Natural killer cell (primary cell): ENCODE measurements at regions not wholly inside any gene's neighbourhood (a gene's known extent, or its start where the extent isn't known, plus 50 kb on each side); places are given as distances from the start of the nearest gene placed in this dataset.
"Not testable (repeated sequence)": the region's sequence is repeated elsewhere in the genome, so short reads cannot be mapped to it uniquely, and the experiment has no call there.

Source experiments
- ATAC-seq, 3 donors: fragments of 150-1000 bp in 2 of 3; fragments of 200-7000 bp in 1 of 3; cut with Tn5 transposase; 1 replicate in 1 of 3; 2 replicates in 2 of 3; pipeline ENCODE4 v1.10.0; 2021; ENCODE audit warnings: mild to moderate bottlenecking in 2 of 3, moderate library complexity in 2 of 3
- DNase-seq, 2 donors: peaks; one replicate each; pipeline versions ENCODE4 v3.0.0 to v3.0.0-alpha.2; 2013 to 2021; ENCODE audit warnings: mixed read lengths in 1 of 2
- H3K27ac ChIP-seq: one replicate; pipeline ENCODE4 v1.5.1; 2013; ENCODE audit warnings: mild to moderate bottlenecking, low read length
- H3K27me3 ChIP-seq: one replicate; pipeline ENCODE4 v1.6.1; 2013; ENCODE audit warnings: low read length; ENCODE audit not compliant: control insufficient read depth, insufficient read depth
- H3K36me3 ChIP-seq: one replicate; pipeline ENCODE4 v1.6.1; 2013; ENCODE audit warnings: low read length; ENCODE audit not compliant: control insufficient read depth, insufficient read depth
- H3K4me1 ChIP-seq: one replicate; pipeline ENCODE4 v1.6.1; 2013; ENCODE audit warnings: low read length; ENCODE audit not compliant: control insufficient read depth, insufficient read depth
- H3K4me3 ChIP-seq: one replicate; pipeline ENCODE4 v1.5.1; 2013; ENCODE audit warnings: low read length
- H3K9me3 ChIP-seq: one replicate; pipeline ENCODE4 v1.6.1; 2013; ENCODE audit warnings: low read length; ENCODE audit not compliant: control insufficient read depth, insufficient read depth
- H3K27ac Mint-ChIP-seq, 2 donors: one replicate each; pipeline ENCODE4 v1.8.0; 2022; ENCODE audit warnings: mild to moderate bottlenecking in 2 of 2, mixed read lengths in 2 of 2, moderate library complexity in 1 of 2
- H3K27me3 Mint-ChIP-seq, 2 donors: one replicate each; pipeline ENCODE4 v1.8.0; 2022; ENCODE audit warnings: low read depth in 2 of 2, mixed read lengths in 2 of 2
- H3K36me3 Mint-ChIP-seq: one replicate; pipeline ENCODE4 v1.8.0; 2022; ENCODE audit warnings: mixed read lengths
- H3K4me1 Mint-ChIP-seq, 2 donors: one replicate each; pipeline ENCODE4 v1.8.0; 2022; ENCODE audit warnings: mixed read lengths in 2 of 2
- H3K4me3 Mint-ChIP-seq: one replicate; pipeline ENCODE4 v1.8.0; 2022; ENCODE audit warnings: mild to moderate bottlenecking, moderate library complexity, mixed read lengths
- H3K9me3 Mint-ChIP-seq, 2 donors: one replicate each; pipeline ENCODE4 v1.8.0; 2022; ENCODE audit warnings: mixed read lengths in 2 of 2
- CTCF ChIP-seq: fragments of 200-600 bp; IDR thresholded peaks from one replicate; pipeline ENCODE4 v1.8.0; 2022; ENCODE audit warnings: antibody characterized with exemption
- WGBS: methylation state at CpG from one replicate; pipeline ENCODE4 v1.1.7; 2013; ENCODE audit warnings: missing lambda C conversion rate; ENCODE audit not compliant: insufficient coverage; 5-methylcytosine and 5-hydroxymethylcytosine counted together
- intact Hi-C: fragments of 100-400 bp; cut with micrococcal nuclease; formaldehyde crosslinking; loops from one replicate; pipeline ENCODE4 v1.14.2; 2022

- no peak overlapping the region for H3K27ac Mint-ChIP-seq
- H3K27me3 Mint-ChIP-seq, result peaks cover 0 to 3% of the 10 kb centered on the region in 2 donors
- Histone ChIP-seq H3K4me3 (no peak overlapping the region), H3K9me3 (no peaks in the 10 kb centered on the region), H3K36me3 (no peaks in the 10 kb centered on the region), H3K27ac (no peak overlapping the region), H3K4me1 (no peaks in the 10 kb centered on the region), H3K27me3 (no peaks in the 10 kb centered on the region)
- no peaks in the 10 kb centered on the region for H3K36me3 Mint-ChIP-seq
- ATAC-seq (no peak), DNase-seq (no peak)
- H3K9me3 Mint-ChIP-seq, result peaks cover 2 to 9% of the 10 kb centered on the region in 2 donors
- 67% methylated on average over 1 of the region's 1 CpG for WGBS
- TF ChIP-seq CTCF, result no peak
- no peak overlapping the region for H3K4me3 Mint-ChIP-seq
- H3K4me1 Mint-ChIP-seq, result no peaks in the 10 kb centered on the region
- intact Hi-C loops, result no loop called here
Observed at GRCh38 chr1:57532299-57532698, 108.4 kb upstream of the DAB1 start.

- H3K4me1 Mint-ChIP-seq, H3K27me3 Mint-ChIP-seq, H3K27ac ChIP-seq, H3K36me3 Mint-ChIP-seq, intact Hi-C loops, H3K4me1 ChIP-seq, DNase-seq, H3K4me3 Mint-ChIP-seq, H3K27ac Mint-ChIP-seq, H3K4me3 ChIP-seq, H3K9me3 ChIP-seq, H3K36me3 ChIP-seq, H3K9me3 Mint-ChIP-seq, ATAC-seq, H3K27me3 ChIP-seq: not testable (repeated sequence)
- WGBS, result 78% methylated on average over 2 of the region's 2 CpGs
Observed at GRCh38 chr1:57530911-57531260, 107.0 kb upstream of the DAB1 start.

- no peak for TF ChIP-seq CTCF
- Mint-ChIP-seq H3K27ac (no peak overlapping the region), H3K4me3 (no peak overlapping the region), H3K27me3 (peaks cover 0 to 3% of the 10 kb centered on the region in 2 donors), H3K4me1 (no peaks in the 10 kb centered on the region), H3K36me3 (no peaks in the 10 kb centered on the region), H3K9me3 (peaks cover 2 to 9% of the 10 kb centered on the region in 2 donors)
- Histone ChIP-seq H3K27ac (no peak overlapping the region), H3K27me3 (no peaks in the 10 kb centered on the region), H3K9me3 (no peaks in the 10 kb centered on the region), H3K36me3 (no peaks in the 10 kb centered on the region), H3K4me3 (no peak overlapping the region), H3K4me1 (no peaks in the 10 kb centered on the region)
- intact Hi-C loops, result no loop called here
- ATAC-seq, result no peak
- 90% methylated on average over 3 of the region's 3 CpGs for WGBS
- DNase-seq, result no peak
Observed at GRCh38 chr1:57530206-57530910, 106.5 kb upstream of the DAB1 start.

GRCh38 chr1:57522575-57522974 is 98.7 kb upstream of the DAB1 start:
- DNase-seq (no peak), ATAC-seq (no peak)
- intact Hi-C loops, result no loop called here
- H3K36me3 ChIP-seq, result no peaks in the 10 kb centered on the region
- no peaks in the 10 kb centered on the region for H3K4me1 ChIP-seq
- H3K4me3 Mint-ChIP-seq, result no peak overlapping the region
- no peak overlapping the region for H3K4me3 ChIP-seq
- H3K27ac Mint-ChIP-seq, result no peak overlapping the region
- no peak overlapping the region for H3K27ac ChIP-seq
- 97% methylated on average over 3 of the region's 3 CpGs for WGBS
- TF ChIP-seq CTCF, result no peak
- no peaks in the 10 kb centered on the region for H3K36me3 Mint-ChIP-seq
- peaks cover 0 to 5% of the 10 kb centered on the region in 2 donors for H3K9me3 Mint-ChIP-seq
- H3K27me3 Mint-ChIP-seq, result no peaks in the 10 kb centered on the region
- H3K4me1 Mint-ChIP-seq, result no peaks in the 10 kb centered on the region
- no peaks in the 10 kb centered on the region for H3K9me3 ChIP-seq
- no peaks in the 10 kb centered on the region for H3K27me3 ChIP-seq
